Activated CD8-positive, alpha-beta T cell treated with anti-CD3 and anti-CD28 coated beads for 36 hours (primary cell): ENCODE measurements at regions not wholly inside any gene's neighbourhood (a gene's known extent, or its start where the extent isn't known, plus 50 kb on each side); places are given as distances from the start of the nearest gene placed in this dataset.

Source experiments
- ATAC-seq: fragments of 200-7000 bp; cut with Tn5 transposase; one replicate; pipeline ENCODE4 v1.10.0; 2021; ENCODE audit warnings: mild to moderate bottlenecking, moderate library complexity
- CTCF ChIA-PET: fragments of 350-600 bp; sonication (Branson Sonifier 250); formaldehyde crosslinking; loops from one replicate; lab custom pipeline; 2021; ENCODE audit warnings: antibody characterized with exemption; lab: Charles Lee
- POLR2A ChIA-PET: fragments of 350-600 bp; sonication (Branson Sonifier 250); formaldehyde crosslinking; loops from one replicate; lab custom pipeline; 2021; ENCODE audit warnings: antibody characterized with exemption; lab: Charles Lee
- DNase-seq: peaks from one replicate; pipeline ENCODE4 v3.0.0-alpha.2; 2020
- H3K27ac Mint-ChIP-seq: one replicate; pipeline ENCODE4 v1.8.0; 2021; ENCODE audit warnings: mild to moderate bottlenecking, mixed read lengths
- H3K27me3 Mint-ChIP-seq: one replicate; pipeline ENCODE4 v1.8.0; 2021; ENCODE audit warnings: mixed read lengths
- H3K36me3 Mint-ChIP-seq: one replicate; pipeline ENCODE4 v1.8.0; 2021; ENCODE audit warnings: low read depth, mixed read lengths
- H3K4me1 Mint-ChIP-seq: one replicate; pipeline ENCODE4 v1.8.0; 2021; ENCODE audit warnings: low read depth, mixed read lengths
- H3K4me3 Mint-ChIP-seq: one replicate; pipeline ENCODE4 v1.8.0; 2021; ENCODE audit warnings: mild to moderate bottlenecking, moderate library complexity, mixed read lengths
- H3K9me3 Mint-ChIP-seq: one replicate; pipeline ENCODE4 v1.8.0; 2021; ENCODE audit warnings: mixed read lengths
- intact Hi-C: fragments of 100-400 bp; cut with micrococcal nuclease; formaldehyde crosslinking; loops from one replicate; pipeline ENCODE4 v1.10.0; 2022
- TF ChIP-seq, protein P1 (sequence below): fragments of 200-600 bp; IDR thresholded peaks from one replicate; pipeline ENCODE4 v1.8.0; 2022; ENCODE audit warnings: antibody characterized with exemption, mild to moderate bottlenecking

DNA sequence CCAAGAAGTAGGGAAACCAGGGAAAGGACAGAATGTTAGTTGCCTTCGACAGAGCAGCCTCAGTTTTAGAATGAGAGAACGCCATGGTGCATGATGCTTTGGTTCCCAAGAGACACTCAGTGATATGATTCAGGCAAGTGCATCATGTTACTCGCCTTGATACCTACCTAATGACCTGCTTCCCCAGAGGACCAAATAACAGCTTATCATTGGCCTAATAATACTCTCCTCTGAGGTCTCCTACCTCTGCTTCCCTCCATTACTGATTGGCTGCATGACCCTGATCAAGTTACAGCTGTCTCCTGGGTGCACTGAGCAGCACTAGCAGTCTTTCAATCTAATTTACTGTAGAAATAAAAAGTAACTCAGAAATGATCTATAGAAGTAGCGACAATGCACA, 979.7 kb upstream of the FAT3 start:
- DNase-seq (no peak), ATAC-seq (no peak)
- POLR2A ChIA-PET: no interaction called here
- Mint-ChIP-seq H3K27ac (no peak overlapping the region), H3K27me3 (no peaks in the 10 kb centered on the region), H3K4me3 (no peak overlapping the region), H3K9me3 (no peaks in the 10 kb centered on the region), H3K36me3 (no peaks in the 10 kb centered on the region), H3K4me1 (no peaks in the 10 kb centered on the region)
- TF ChIP-seq, protein P1, sequence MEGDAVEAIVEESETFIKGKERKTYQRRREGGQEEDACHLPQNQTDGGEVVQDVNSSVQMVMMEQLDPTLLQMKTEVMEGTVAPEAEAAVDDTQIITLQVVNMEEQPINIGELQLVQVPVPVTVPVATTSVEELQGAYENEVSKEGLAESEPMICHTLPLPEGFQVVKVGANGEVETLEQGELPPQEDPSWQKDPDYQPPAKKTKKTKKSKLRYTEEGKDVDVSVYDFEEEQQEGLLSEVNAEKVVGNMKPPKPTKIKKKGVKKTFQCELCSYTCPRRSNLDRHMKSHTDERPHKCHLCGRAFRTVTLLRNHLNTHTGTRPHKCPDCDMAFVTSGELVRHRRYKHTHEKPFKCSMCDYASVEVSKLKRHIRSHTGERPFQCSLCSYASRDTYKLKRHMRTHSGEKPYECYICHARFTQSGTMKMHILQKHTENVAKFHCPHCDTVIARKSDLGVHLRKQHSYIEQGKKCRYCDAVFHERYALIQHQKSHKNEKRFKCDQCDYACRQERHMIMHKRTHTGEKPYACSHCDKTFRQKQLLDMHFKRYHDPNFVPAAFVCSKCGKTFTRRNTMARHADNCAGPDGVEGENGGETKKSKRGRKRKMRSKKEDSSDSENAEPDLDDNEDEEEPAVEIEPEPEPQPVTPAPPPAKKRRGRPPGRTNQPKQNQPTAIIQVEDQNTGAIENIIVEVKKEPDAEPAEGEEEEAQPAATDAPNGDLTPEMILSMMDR: no peak
- intact Hi-C loops: no loop called here
- CTCF ChIA-PET: no interaction called here

- intact Hi-C loops: no loop called here
- H3K27me3 Mint-ChIP-seq: no peaks in the 10 kb centered on the region
- CTCF ChIA-PET: no interaction called here
- H3K36me3 Mint-ChIP-seq: no peaks in the 10 kb centered on the region
- TF ChIP-seq, protein P1: no peak
- no peak for DNase-seq
- no peaks in the 10 kb centered on the region for H3K9me3 Mint-ChIP-seq
- H3K4me3 Mint-ChIP-seq: no peak overlapping the region
- no peaks in the 10 kb centered on the region for H3K4me1 Mint-ChIP-seq
- POLR2A ChIA-PET: no interaction called here
- no peak for ATAC-seq
- no peak overlapping the region for H3K27ac Mint-ChIP-seq
These were observed 981.0 kb upstream of the FAT3 start for GRCh38 chr11:91243630-91244029.

GRCh38 chr11:91243051-91243450, 981.6 kb upstream of the FAT3 start:
- ATAC-seq (no peak), DNase-seq (no peak)
- ChIA-PET POLR2A (no interaction called here), CTCF (no interaction called here)
- H3K27me3 Mint-ChIP-seq: no peaks in the 10 kb centered on the region
- H3K4me3 Mint-ChIP-seq: no peak overlapping the region
- no peaks in the 10 kb centered on the region for H3K36me3 Mint-ChIP-seq
- H3K9me3 Mint-ChIP-seq: no peaks in the 10 kb centered on the region
- H3K4me1 Mint-ChIP-seq: no peaks in the 10 kb centered on the region
- intact Hi-C loops: no loop called here
- TF ChIP-seq, protein P1: no peak
- H3K27ac Mint-ChIP-seq: no peak overlapping the region

- ChIA-PET CTCF (no interaction called here), POLR2A (no interaction called here)
- Mint-ChIP-seq H3K27me3 (no peaks in the 10 kb centered on the region), H3K9me3 (peaks cover under 1% of the 10 kb centered on the region), H3K4me3 (no peak overlapping the region), H3K36me3 (no peaks in the 10 kb centered on the region), H3K27ac (no peak overlapping the region), H3K4me1 (no peaks in the 10 kb centered on the region)
- no peak for DNase-seq
- no peak for ATAC-seq
- intact Hi-C loops: no loop called here
- TF ChIP-seq, protein P1: no peak
These were observed 983.4 kb upstream of the FAT3 start for GRCh38 chr11:91241226-91241625.

DNA sequence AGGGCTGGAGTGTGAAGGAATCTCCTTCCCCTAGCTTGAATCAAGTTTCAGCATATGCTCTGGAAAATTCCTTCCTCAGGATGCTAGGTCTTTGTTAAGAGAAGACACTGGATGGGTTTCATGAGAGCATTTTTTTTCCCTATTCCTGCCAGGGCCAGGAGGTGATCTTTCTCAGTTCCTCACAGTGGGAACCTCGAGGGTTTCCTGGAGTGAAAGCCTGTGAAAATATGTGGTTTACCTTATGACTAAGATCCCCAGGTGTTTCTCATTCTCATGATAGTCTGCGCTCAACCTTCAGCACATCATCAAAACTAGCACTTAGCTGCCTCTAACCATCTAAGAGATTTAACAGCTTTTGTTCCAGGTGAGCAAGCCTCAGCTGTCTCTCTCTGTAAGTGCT, 985.3 kb upstream of the FAT3 start:
- ATAC-seq (no peak), DNase-seq (no peak)
- Mint-ChIP-seq H3K9me3 (peaks cover 4% of the 10 kb centered on the region), H3K4me1 (no peaks in the 10 kb centered on the region), H3K4me3 (no peak overlapping the region), H3K27ac (no peak overlapping the region), H3K27me3 (no peaks in the 10 kb centered on the region), H3K36me3 (no peaks in the 10 kb centered on the region)
- intact Hi-C loops: no loop called here
- ChIA-PET POLR2A (no interaction called here), CTCF (no interaction called here)
- TF ChIP-seq, protein P1: no peak
